HCT116 (cell line): ENCODE measurements at regions not wholly inside any gene's neighbourhood (a gene's known extent, or its start where the extent isn't known, plus 50 kb on each side); places are given as distances from the start of the nearest gene placed in this dataset.

Experiments
- ATAC-seq: fragments of 200-7000 bp; cut with Tn5 transposase; 2 replicates; pipeline ENCODE4 v1.9.1; 2020; ENCODE audit warnings: mild to moderate bottlenecking, moderate library complexity
- BruUV-seq: library from RNA; stranded (reverse); fragments of 400-500 nt; replicated peaks from 2 replicates; lab custom pipeline; 2021; lab: Mats Ljungman, UMichigan
- CTCF ChIA-PET: fragments of 300-600 bp; sonication (Branson Sonifier 250); formaldehyde crosslinking; loops from one replicate; lab custom pipeline; 2021; ENCODE audit warnings: antibody characterized with exemption; lab: Charles Lee
- POLR2A ChIA-PET: fragments of 300-600, 350-600 bp; sonication (Branson Sonifier 250); formaldehyde crosslinking; loops from one replicate; lab custom pipeline; 2021; ENCODE audit warnings: antibody characterized with exemption; lab: Charles Lee
- RAD21 ChIA-PET, 2 experiments: fragments of 300-600 bp; sonication (Branson Sonifier 250); formaldehyde crosslinking; loops; one replicate each; lab custom pipeline; 2023; ENCODE audit warnings: low total read pairs in 2 of 2; ENCODE audit not compliant: uncharacterized antibody in 2 of 2, unreplicated experiment in 2 of 2, low non-redundant PET in 1 of 2; lab: Charles Lee
- DNase-seq: peaks from one replicate; pipeline ENCODE4 v3.0.0-alpha.2; 2010; ENCODE audit warnings: low read depth, low spot score
- H2AFZ ChIP-seq: fragments of 200-600 bp; shearing (Covaris generic), sonication (generic); 2 replicates; pipeline ENCODE4 v1.6.1; 2017; ENCODE audit warnings: low read depth, mixed run types, mixed read lengths, antibody characterized with exemption, low read length; ENCODE audit not compliant: poor library complexity, severe bottlenecking
- H3K27ac ChIP-seq: 2 replicates; pipeline ENCODE4 v1.5.1; 2012; ENCODE audit warnings: low read depth, low read length
- H3K27me3 ChIP-seq: fragments of 200-600 bp; sonication (generic); 2 replicates; pipeline ENCODE4 v1.6.1; 2016; ENCODE audit warnings: mixed run types, low read length, mixed read lengths; ENCODE audit not compliant: insufficient read depth
- H3K36me3 ChIP-seq, 2 experiments: fragments of 200-500 bp in 1 of 2; fragments of 200-600 bp in 1 of 2; sonication (Bioruptor generic) in 1 of 2; sonication (generic) in 1 of 2; 2 replicates each; pipeline versions ENCODE4 v1.5.1 to v1.6.1; 2014 to 2016; ENCODE audit warnings: low read length in 2 of 2, inconsistent platforms in 1 of 2, mixed read lengths in 1 of 2, mixed run types in 1 of 2; ENCODE audit not compliant: insufficient read depth in 2 of 2, control insufficient read depth in 1 of 2
- H3K4me1 ChIP-seq, 2 experiments: fragments of 200-600 bp in 1 of 2; sonication (generic) in 1 of 2; 2 replicates each; pipeline versions ENCODE4 v1.5.1 to v1.6.1; 2012 to 2017; ENCODE audit warnings: low read length in 2 of 2, inconsistent platforms in 1 of 2, mild to moderate bottlenecking in 1 of 2, mixed read lengths in 1 of 2, mixed run types in 1 of 2, moderate library complexity in 1 of 2; ENCODE audit not compliant: insufficient read depth in 2 of 2, control insufficient read depth in 1 of 2
- H3K4me2 ChIP-seq: fragments of 200-600 bp; sonication (generic); 2 replicates; pipeline ENCODE4 v1.6.1; 2017; ENCODE audit warnings: mixed run types, low read length, mixed read lengths
- H3K4me3 ChIP-seq, 2 experiments: fragments of 200-600 bp in 1 of 2; sonication (generic) in 1 of 2; replicated peaks in 1 of 2; 2 replicates each; pipeline ENCODE4 v1.5.1; 2011 to 2016; ENCODE audit warnings: low read length in 2 of 2, control low read depth in 1 of 2, low read depth in 1 of 2, mild to moderate bottlenecking in 1 of 2, mixed read lengths in 1 of 2, mixed run types in 1 of 2
- H3K79me2 ChIP-seq: fragments of 200-600 bp; sonication (generic); 2 replicates; pipeline ENCODE4 v1.6.1; 2017; ENCODE audit warnings: mild to moderate bottlenecking, mixed run types, low read length, moderate library complexity, mixed read lengths; ENCODE audit not compliant: insufficient read depth
- H3K9ac ChIP-seq: fragments of 200-600 bp; sonication (generic); 2 replicates; pipeline ENCODE4 v1.6.1; 2016; ENCODE audit warnings: low read length, mixed read lengths
- H3K9me2 ChIP-seq: fragments of 200-600 bp; sonication (generic), shearing (Covaris generic); 2 replicates; pipeline ENCODE4 v1.6.1; 2017; ENCODE audit warnings: mixed run types, mild to moderate bottlenecking, moderate library complexity; ENCODE audit not compliant: insufficient read depth
- H3K9me3 ChIP-seq, 2 experiments: fragments of 200-500 bp in 1 of 2; fragments of 200-600 bp in 1 of 2; sonication (Bioruptor generic) in 1 of 2; sonication (generic) in 1 of 2; 2 replicates each; pipeline ENCODE4 v1.6.1; 2014 to 2017; ENCODE audit warnings: low read length in 2 of 2, mixed read lengths in 2 of 2, inconsistent platforms in 1 of 2, low read depth in 1 of 2, mild to moderate bottlenecking in 1 of 2, mixed run types in 1 of 2, moderate library complexity in 1 of 2; ENCODE audit not compliant: control insufficient read depth in 1 of 2, insufficient read depth in 1 of 2
- H4K20me1 ChIP-seq: fragments of 200-600 bp; sonication (generic), shearing (Covaris generic); 2 replicates; pipeline ENCODE4 v1.6.1; 2017; ENCODE audit warnings: mixed run types, mild to moderate bottlenecking, moderate library complexity; ENCODE audit not compliant: insufficient read depth
- CBX3 ChIP-seq: IDR thresholded peaks from 2 replicates; pipeline ENCODE4 v1.6.1; 2012; ENCODE audit warnings: low read depth
- ELF1 ChIP-seq: IDR thresholded peaks from 2 replicates; pipeline ENCODE4 v1.6.1; 2012; ENCODE audit warnings: low read depth, borderline replicate concordance
- EZH2 ChIP-seq: fragments of 200-600 bp; sonication (generic); IDR thresholded peaks from 2 replicates; pipeline ENCODE4 v1.6.1; 2017; ENCODE audit warnings: antibody characterized with exemption, mixed run types
- JUND ChIP-seq: IDR thresholded peaks from 2 replicates; pipeline ENCODE4 v1.6.1; 2012
- MAX ChIP-seq: IDR thresholded peaks from 2 replicates; pipeline ENCODE4 v1.6.1; 2012
- POLR2A ChIP-seq: IDR thresholded peaks from 2 replicates; pipeline ENCODE4 v1.7.0; 2011; ENCODE audit warnings: borderline replicate concordance; ENCODE audit not compliant: insufficient read depth, insufficient read length; ENCODE audit errors: extremely low read depth
- RAD21 ChIP-seq: IDR thresholded peaks from 2 replicates; pipeline ENCODE4 v1.6.1; 2012; ENCODE audit warnings: low read depth, mild to moderate bottlenecking
- REST ChIP-seq: IDR thresholded peaks from 2 replicates; pipeline ENCODE4 v1.6.1; 2012; ENCODE audit warnings: low read depth
- SRF ChIP-seq: IDR thresholded peaks from 2 replicates; pipeline ENCODE4 v1.6.1; 2012; ENCODE audit warnings: low read depth
- ZNF274 ChIP-seq: fragments of 200-500 bp; sonication (Bioruptor generic); IDR thresholded peaks from 2 replicates; pipeline ENCODE4 v1.6.1; 2014; ENCODE audit warnings: mild to moderate bottlenecking, low read depth, low read length, inconsistent platforms
- intact Hi-C: fragments of 100-400 bp; cut with micrococcal nuclease; formaldehyde crosslinking; loops from 2 replicates; pipeline ENCODE4 v1.10.0; 2022

- ATAC-seq (no peak), DNase-seq (no peak)
- no peaks in the 10 kb centered on the region for H3K4me1 ChIP-seq
- H3K4me3 ChIP-seq: no peak overlapping the region
- POLR2A ChIA-PET: no interaction called here
- intact Hi-C loops: no loop called here
- H3K9me2 ChIP-seq: no peaks in the 10 kb centered on the region
- no peaks in the 10 kb centered on the region for H3K79me2 ChIP-seq
- H3K4me2 ChIP-seq: no peak overlapping the region
- H3K9me3 ChIP-seq: no peaks in the 10 kb centered on the region
- H3K9ac ChIP-seq: no peak overlapping the region
- H3K36me3 ChIP-seq: no peaks in the 10 kb centered on the region
- no peaks in the 10 kb centered on the region; the same call in 1 of the 2 replicates for H4K20me1 ChIP-seq
- BruUV-seq: no TSS peak
- no peak overlapping the region for H2AFZ ChIP-seq
- CTCF ChIA-PET: no interaction called here
- no peak for TF ChIP-seq JUND
- no peak for TF ChIP-seq ELF1
- TF ChIP-seq SRF: no peak
- TF ChIP-seq RAD21: no peak
- no peak for TF ChIP-seq ZNF274
- no peak for TF ChIP-seq CBX3
- no peak for TF ChIP-seq EZH2
- TF ChIP-seq POLR2A: no peak
- TF ChIP-seq MAX: no peak
- no peak for TF ChIP-seq REST
- TF ChIP-seq, all 23 proteins: peak for 0
- H3K27me3 ChIP-seq: peaks cover 8% of the 10 kb centered on the region; the same call in 1 of the 2 replicates
- RAD21 ChIA-PET: no interaction called here
- no peak overlapping the region for H3K27ac ChIP-seq
These were observed 187.8 kb upstream of the TTC14 start for GRCh38 chr3:180414157-180414556.
